Right lobe of liver (tissue), 4 donors: ENCODE measurements at regions not wholly inside any gene's neighbourhood (a gene's known extent, or its start where the extent isn't known, plus 50 kb on each side); places are given as distances from the start of the nearest gene placed in this dataset.

ENCODE experiments used
- POLR2A ChIP-seq: fragments of 450-650 bp; IDR thresholded peaks from one replicate; pipeline ENCODE4 v1.6.1; 2017; ENCODE audit warnings: antibody characterized with exemption, mild to moderate bottlenecking
- TF ChIP-seq, protein P1 (sequence below), 4 donors: fragments of 200-600 bp in 3 of 4; fragments of 450-650 bp in 1 of 4; IDR thresholded peaks; one replicate each; pipeline versions ENCODE4 v1.5.1 to v1.8.0; 2016 to 2022; ENCODE audit warnings: antibody characterized with exemption in 4 of 4, mild to moderate bottlenecking in 2 of 4
- donor health status: DM: no; HTN: no; CAD: no.
- donor health status: DM: no; HTN: no; CAD: no.
- donor health status: DM: no; HTN: yes; CAD: no.

DNA sequence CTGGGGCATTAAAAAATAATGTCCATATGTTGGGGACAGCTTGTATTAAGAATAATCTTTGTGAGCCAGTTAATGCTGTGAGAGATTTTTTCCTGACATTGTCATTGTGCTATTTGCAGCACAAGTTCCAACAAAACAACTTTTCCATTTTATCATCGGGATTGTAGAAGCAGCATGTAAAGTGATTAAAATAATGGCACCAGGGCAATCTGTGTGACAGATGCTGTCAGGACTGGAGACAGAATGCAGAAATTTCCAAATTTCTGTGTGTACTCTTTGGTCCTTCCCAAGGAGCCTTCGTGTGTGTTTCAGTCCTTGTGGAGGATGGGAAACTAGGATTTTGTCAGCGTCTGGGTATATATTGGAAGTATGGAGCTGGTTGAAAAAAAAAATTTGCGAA is 101.5 kb upstream of the LIMCH1 start:
- TF ChIP-seq, protein P1, sequence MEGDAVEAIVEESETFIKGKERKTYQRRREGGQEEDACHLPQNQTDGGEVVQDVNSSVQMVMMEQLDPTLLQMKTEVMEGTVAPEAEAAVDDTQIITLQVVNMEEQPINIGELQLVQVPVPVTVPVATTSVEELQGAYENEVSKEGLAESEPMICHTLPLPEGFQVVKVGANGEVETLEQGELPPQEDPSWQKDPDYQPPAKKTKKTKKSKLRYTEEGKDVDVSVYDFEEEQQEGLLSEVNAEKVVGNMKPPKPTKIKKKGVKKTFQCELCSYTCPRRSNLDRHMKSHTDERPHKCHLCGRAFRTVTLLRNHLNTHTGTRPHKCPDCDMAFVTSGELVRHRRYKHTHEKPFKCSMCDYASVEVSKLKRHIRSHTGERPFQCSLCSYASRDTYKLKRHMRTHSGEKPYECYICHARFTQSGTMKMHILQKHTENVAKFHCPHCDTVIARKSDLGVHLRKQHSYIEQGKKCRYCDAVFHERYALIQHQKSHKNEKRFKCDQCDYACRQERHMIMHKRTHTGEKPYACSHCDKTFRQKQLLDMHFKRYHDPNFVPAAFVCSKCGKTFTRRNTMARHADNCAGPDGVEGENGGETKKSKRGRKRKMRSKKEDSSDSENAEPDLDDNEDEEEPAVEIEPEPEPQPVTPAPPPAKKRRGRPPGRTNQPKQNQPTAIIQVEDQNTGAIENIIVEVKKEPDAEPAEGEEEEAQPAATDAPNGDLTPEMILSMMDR (IDR thresholded peaks at IDR 0.05), result no peak
- TF ChIP-seq POLR2A, result no peak
